SK-N-SH (cell line): ENCODE measurements at regions not wholly inside any gene's neighbourhood (a gene's known extent, or its start where the extent isn't known, plus 50 kb on each side); places are given as distances from the start of the nearest gene placed in this dataset.

Experiments
- CTCF ChIP-seq: fragments of 200-600 bp; sonication (generic); IDR thresholded peaks from 2 replicates; pipeline ENCODE4 v1.6.1; 2017; ENCODE audit warnings: antibody characterized with exemption, mild to moderate bottlenecking, moderate library complexity
- EP300 ChIP-seq, 2 experiments: IDR thresholded peaks; 2 replicates each; pipeline versions ENCODE4 v1.4.0 to v1.6.1; 2012; ENCODE audit warnings: borderline replicate concordance in 1 of 2, low read depth in 1 of 2, low read length in 1 of 2
- POLR2AphosphoS5 ChIP-seq: IDR thresholded peaks from 2 replicates; pipeline ENCODE4 v1.6.1; 2012; ENCODE audit warnings: low read depth, low read length
- RXRA ChIP-seq: IDR thresholded peaks from 2 replicates; pipeline ENCODE4 v1.4.0; 2012; ENCODE audit warnings: low read depth, mild to moderate bottlenecking, borderline replicate concordance
- SMC3 ChIP-seq: IDR thresholded peaks from 2 replicates; pipeline ENCODE4 v1.6.1; 2012; ENCODE audit warnings: low read depth, low read length, improper control_type of control experiment
- TCF12 ChIP-seq: IDR thresholded peaks from 2 replicates; pipeline ENCODE4 v1.4.0; 2012
- ZBTB33 ChIP-seq: IDR thresholded peaks from 2 replicates; pipeline ENCODE4 v1.4.0; 2012; ENCODE audit warnings: low read depth, borderline replicate concordance

- TF ChIP-seq CTCF (no peak), EP300 (IDR thresholded peaks at IDR 0.05; ENCODE audit: borderline replicate concordance in 1 of 2, low read depth in 1 of 2, low read length in 1 of 2) (no peak), SMC3 (no peak), RXRA (no peak), ZBTB33 (no peak), TCF12 (no peak), POLR2AphosphoS5 (no peak)
Measured at GRCh38 chr3:102661707-102662497, 227.1 kb downstream of the ZPLD1 start.
